ENCODE measurements at regions not wholly inside any gene's neighbourhood (a gene's known extent, or its start where the extent isn't known, plus 50 kb on each side); places are given as distances from the start of the nearest gene placed in this dataset.
"Not testable (repeated sequence)": the region's sequence is repeated elsewhere in the genome, so short reads cannot be mapped to it uniquely, and the experiment has no call there.

DNA sequence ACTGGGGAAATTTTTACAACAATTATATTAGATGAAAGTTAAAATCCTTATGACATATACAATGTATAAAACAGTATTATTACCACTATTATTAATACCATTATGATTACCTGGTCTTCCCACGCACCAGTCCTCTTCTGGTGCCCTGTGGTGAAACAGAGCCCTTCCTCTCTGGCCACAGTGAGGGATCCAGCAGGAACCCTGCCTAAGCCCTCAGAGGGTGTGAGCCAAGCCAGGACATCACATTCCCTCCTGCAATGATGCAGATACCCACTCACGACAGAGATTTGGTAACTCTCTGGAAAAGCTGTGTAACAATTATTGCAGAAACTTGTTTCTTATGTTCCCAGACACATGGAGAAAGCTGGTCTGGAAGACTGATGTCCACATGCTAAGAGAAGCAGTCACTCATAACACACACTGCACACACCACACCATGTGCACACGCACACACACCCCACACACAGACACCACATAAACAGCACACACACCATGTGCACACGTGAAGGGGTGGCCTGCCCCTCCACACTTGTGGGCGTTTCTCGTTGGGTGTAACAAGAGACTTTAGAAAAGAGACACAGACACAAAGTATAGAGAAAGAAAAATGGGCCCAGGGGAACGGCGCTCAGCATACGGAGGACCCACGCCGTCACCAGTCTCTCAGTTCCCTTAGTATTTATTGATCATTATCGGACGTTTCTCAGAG, 1373.8 kb upstream of the DEFB115 start:
- not testable (repeated sequence) for TF ChIP-seq POLR2A (IDR thresholded peaks at IDR 0.05)
- TF ChIP-seq, protein P1, sequence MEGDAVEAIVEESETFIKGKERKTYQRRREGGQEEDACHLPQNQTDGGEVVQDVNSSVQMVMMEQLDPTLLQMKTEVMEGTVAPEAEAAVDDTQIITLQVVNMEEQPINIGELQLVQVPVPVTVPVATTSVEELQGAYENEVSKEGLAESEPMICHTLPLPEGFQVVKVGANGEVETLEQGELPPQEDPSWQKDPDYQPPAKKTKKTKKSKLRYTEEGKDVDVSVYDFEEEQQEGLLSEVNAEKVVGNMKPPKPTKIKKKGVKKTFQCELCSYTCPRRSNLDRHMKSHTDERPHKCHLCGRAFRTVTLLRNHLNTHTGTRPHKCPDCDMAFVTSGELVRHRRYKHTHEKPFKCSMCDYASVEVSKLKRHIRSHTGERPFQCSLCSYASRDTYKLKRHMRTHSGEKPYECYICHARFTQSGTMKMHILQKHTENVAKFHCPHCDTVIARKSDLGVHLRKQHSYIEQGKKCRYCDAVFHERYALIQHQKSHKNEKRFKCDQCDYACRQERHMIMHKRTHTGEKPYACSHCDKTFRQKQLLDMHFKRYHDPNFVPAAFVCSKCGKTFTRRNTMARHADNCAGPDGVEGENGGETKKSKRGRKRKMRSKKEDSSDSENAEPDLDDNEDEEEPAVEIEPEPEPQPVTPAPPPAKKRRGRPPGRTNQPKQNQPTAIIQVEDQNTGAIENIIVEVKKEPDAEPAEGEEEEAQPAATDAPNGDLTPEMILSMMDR (IDR thresholded peaks at IDR 0.05), result not testable (repeated sequence)

All from adrenal gland (tissue), 5 donors.